Sigmoid colon (tissue), 6 donors: ENCODE measurements at regions not wholly inside any gene's neighbourhood (a gene's known extent, or its start where the extent isn't known, plus 50 kb on each side); places are given as distances from the start of the nearest gene placed in this dataset.
"Not testable (repeated sequence)": the region's sequence is repeated elsewhere in the genome, so short reads cannot be mapped to it uniquely, and the experiment has no call there.

Source experiments
- DNase-seq: peaks from one replicate; pipeline ENCODE4 v3.0.0-alpha.2; 2019
- H3K27ac ChIP-seq, 4 donors: fragments of 200-600 bp; sonication (generic); one replicate each; pipeline ENCODE4 v1.5.1; 2016 to 2019; ENCODE audit warnings: mild to moderate bottlenecking in 1 of 4
- H3K27me3 ChIP-seq, 3 donors: fragments of 200-600 bp; sonication (generic); one replicate each; pipeline ENCODE4 v1.5.1; 2019; ENCODE audit warnings: mild to moderate bottlenecking in 1 of 3
- H3K36me3 ChIP-seq, 4 donors: fragments of 200-600 bp; sonication (generic); one replicate each; pipeline ENCODE4 v1.5.1; 2016 to 2019
- H3K4me1 ChIP-seq, 4 donors: fragments of 200-600 bp; sonication (generic); one replicate each; pipeline ENCODE4 v1.5.1; 2017 to 2019
- H3K4me3 ChIP-seq, 4 donors: fragments of 200-600 bp; sonication (generic); one replicate each; pipeline ENCODE4 v1.5.1; 2017 to 2019; ENCODE audit warnings: mild to moderate bottlenecking in 2 of 4, moderate library complexity in 1 of 4
- H3K9me3 ChIP-seq, 4 donors: fragments of 200-600 bp in 3 of 4; sonication (generic) in 3 of 4; one replicate each; pipeline versions ENCODE4 v1.5.1 to v1.6.1; 2013 to 2019
- EP300 ChIP-seq, 4 donors: sonication (generic); formaldehyde crosslinking; IDR thresholded peaks; one replicate each; pipeline ENCODE4 v1.6.1; 2017; ENCODE audit warnings: antibody characterized with exemption in 4 of 4
- POLR2A ChIP-seq, 2 donors: fragments of 450-650 bp; IDR thresholded peaks; one replicate each; pipeline ENCODE4 v1.6.1; 2016; ENCODE audit warnings: antibody characterized with exemption in 2 of 2, mild to moderate bottlenecking in 2 of 2, moderate library complexity in 2 of 2
- POLR2AphosphoS5 ChIP-seq, 4 donors: sonication (generic); formaldehyde crosslinking; IDR thresholded peaks; one replicate each; pipeline ENCODE4 v1.6.1; 2017; ENCODE audit warnings: antibody characterized with exemption in 4 of 4
- WGBS, 2 donors: extraction: QIAGEN DNeasy Blood & Tissue Kit; methylation state at CpG; one replicate each; pipeline ENCODE4 v1.1.7; 2013; 5-methylcytosine and 5-hydroxymethylcytosine counted together
- intact Hi-C: fragments of 100-400 bp; cut with DNase I; formaldehyde crosslinking; loops from one replicate; pipeline ENCODE4 v1.15.1; 2023
- TF ChIP-seq, protein P1 (sequence below), 4 experiments: fragments of 450-650 bp in 3 of 4; fragments of 200-600 bp in 1 of 4; IDR thresholded peaks; one replicate each; pipeline ENCODE4 v1.5.1; 2016 to 2019; ENCODE audit warnings: antibody characterized with exemption in 4 of 4, mild to moderate bottlenecking in 3 of 4, moderate library complexity in 2 of 4
- donor health status: healthy with polysubstance abuse.
- donor health status: healthy.

- TF ChIP-seq, protein P1, sequence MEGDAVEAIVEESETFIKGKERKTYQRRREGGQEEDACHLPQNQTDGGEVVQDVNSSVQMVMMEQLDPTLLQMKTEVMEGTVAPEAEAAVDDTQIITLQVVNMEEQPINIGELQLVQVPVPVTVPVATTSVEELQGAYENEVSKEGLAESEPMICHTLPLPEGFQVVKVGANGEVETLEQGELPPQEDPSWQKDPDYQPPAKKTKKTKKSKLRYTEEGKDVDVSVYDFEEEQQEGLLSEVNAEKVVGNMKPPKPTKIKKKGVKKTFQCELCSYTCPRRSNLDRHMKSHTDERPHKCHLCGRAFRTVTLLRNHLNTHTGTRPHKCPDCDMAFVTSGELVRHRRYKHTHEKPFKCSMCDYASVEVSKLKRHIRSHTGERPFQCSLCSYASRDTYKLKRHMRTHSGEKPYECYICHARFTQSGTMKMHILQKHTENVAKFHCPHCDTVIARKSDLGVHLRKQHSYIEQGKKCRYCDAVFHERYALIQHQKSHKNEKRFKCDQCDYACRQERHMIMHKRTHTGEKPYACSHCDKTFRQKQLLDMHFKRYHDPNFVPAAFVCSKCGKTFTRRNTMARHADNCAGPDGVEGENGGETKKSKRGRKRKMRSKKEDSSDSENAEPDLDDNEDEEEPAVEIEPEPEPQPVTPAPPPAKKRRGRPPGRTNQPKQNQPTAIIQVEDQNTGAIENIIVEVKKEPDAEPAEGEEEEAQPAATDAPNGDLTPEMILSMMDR (IDR thresholded peaks at IDR 0.05), result no peak
- TF ChIP-seq EP300 (IDR thresholded peaks at IDR 0.05) (no peak), POLR2AphosphoS5 (IDR thresholded peaks at IDR 0.05) (no peak), POLR2A (IDR thresholded peaks at IDR 0.05) (no peak)
- 89 to 90% methylated on average over 6 of the region's 6 CpGs for WGBS, 2 donors
- Histone ChIP-seq H3K36me3 (no peaks in the 10 kb centered on the region), H3K27ac (no peak overlapping the region), H3K27me3 (no peaks in the 10 kb centered on the region), H3K4me1 (no peaks in the 10 kb centered on the region), H3K9me3 (no peaks in the 10 kb centered on the region), H3K4me3 (no peak overlapping the region)
- intact Hi-C loops, result no loop called here
- DNase-seq, result no peak
Observed at GRCh38 chr10:34957531-34957930, 132.6 kb downstream of the CUL2 start.

DNA sequence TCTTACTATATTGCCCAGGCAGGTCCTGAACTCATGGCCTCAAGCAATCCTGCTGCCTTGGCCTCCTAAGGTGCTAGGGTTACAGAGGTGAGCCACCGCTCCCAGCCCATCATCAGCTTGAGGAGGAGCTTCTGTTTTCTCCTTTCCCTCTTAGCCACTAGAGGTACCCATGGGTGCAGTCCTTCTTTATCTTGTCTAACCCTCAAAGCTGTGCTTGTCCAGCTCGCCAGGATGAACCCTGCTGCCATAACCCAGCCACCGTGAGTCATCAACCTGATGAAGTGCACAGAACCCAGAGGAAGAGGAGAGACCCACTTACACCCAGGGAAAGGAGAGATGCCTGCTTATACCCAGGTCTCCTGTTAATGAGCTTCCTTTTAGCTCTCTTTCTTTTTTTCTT, 133.4 kb downstream of the CUL2 start:
- Histone ChIP-seq H3K9me3 (no peaks in the 10 kb centered on the region), H3K4me1 (no peaks in the 10 kb centered on the region), H3K27me3 (no peaks in the 10 kb centered on the region), H3K4me3 (no peak overlapping the region), H3K27ac (no peak overlapping the region), H3K36me3 (no peaks in the 10 kb centered on the region)
- DNase-seq, result no peak
- intact Hi-C loops, result no loop called here
- TF ChIP-seq, protein P1 (IDR thresholded peaks at IDR 0.05), result no peak
- no peak for TF ChIP-seq EP300 (IDR thresholded peaks at IDR 0.05)
- no peak for TF ChIP-seq POLR2A (IDR thresholded peaks at IDR 0.05)
- no peak for TF ChIP-seq POLR2AphosphoS5 (IDR thresholded peaks at IDR 0.05)
- 88 to 93% methylated on average over 3 of the region's 3 CpGs for whole genome bisulfite sequencing, 2 donors

GRCh38 chr10:34955391-34955790, 134.8 kb downstream of the CUL2 start:
- DNase-seq, result no peak
- WGBS, 2 donors, result 89 to 93% methylated on average over 2 of the region's 2 CpGs
- Histone ChIP-seq H3K36me3 (no peaks in the 10 kb centered on the region), H3K27ac (no peak overlapping the region), H3K27me3 (no peaks in the 10 kb centered on the region), H3K4me3 (no peak overlapping the region), H3K9me3 (no peaks in the 10 kb centered on the region), H3K4me1 (no peaks in the 10 kb centered on the region)
- no peak for TF ChIP-seq POLR2A (IDR thresholded peaks at IDR 0.05)
- TF ChIP-seq EP300 (IDR thresholded peaks at IDR 0.05), result no peak
- intact Hi-C loops, result no loop called here

GRCh38 chr10:34954142-34954541, 136.0 kb downstream of the CUL2 start:
- intact Hi-C loops, result no loop called here
- TF ChIP-seq POLR2A (IDR thresholded peaks at IDR 0.05), result no peak
- TF ChIP-seq EP300 (IDR thresholded peaks at IDR 0.05), result no peak
- TF ChIP-seq, protein P1 (IDR thresholded peaks at IDR 0.05), result no peak
- TF ChIP-seq POLR2AphosphoS5 (IDR thresholded peaks at IDR 0.05), result no peak
- Histone ChIP-seq H3K27ac (no peak overlapping the region), H3K4me1 (no peaks in the 10 kb centered on the region), H3K9me3 (no peaks in the 10 kb centered on the region), H3K27me3 (no peaks in the 10 kb centered on the region), H3K4me3 (no peak overlapping the region), H3K36me3 (no peaks in the 10 kb centered on the region)
- 20 to 51% methylated on average over 5 of the region's 5 CpGs for WGBS, 2 donors
- DNase-seq, result no peak

DNA sequence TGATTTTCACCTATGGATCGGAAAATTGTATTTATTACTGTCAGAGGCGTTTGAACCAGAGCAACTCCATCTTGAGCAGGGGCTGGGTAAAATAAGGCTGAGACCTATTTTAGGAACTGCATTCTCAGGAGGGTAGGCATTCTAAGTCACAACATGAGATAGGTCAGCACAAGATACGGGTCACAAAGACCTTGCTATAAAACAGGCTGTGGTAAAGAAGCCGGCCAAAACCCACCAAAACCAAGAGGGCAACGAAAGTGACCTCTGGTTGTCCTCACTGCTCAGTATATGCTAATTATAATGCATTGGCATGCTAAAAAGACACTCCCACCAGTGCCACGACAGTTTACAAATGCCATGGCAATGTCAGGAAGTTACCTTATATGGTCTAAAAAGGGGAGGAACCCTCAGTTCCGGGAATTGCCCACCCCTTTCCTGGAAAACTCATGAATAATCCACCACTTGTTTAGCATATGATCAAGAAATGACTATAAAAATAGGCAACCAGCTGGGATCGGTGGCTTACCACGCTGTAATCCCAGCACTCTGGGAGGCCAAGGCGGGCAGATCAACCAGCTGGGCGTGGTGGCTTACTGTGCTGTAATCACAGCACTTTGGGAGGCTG, 136.3 kb upstream of the PARD3 start:
- intact Hi-C loops, result not testable (repeated sequence)

GRCh38 chr10:34945951-34946522, 130.9 kb upstream of the PARD3 start:
- H3K27ac ChIP-seq, H3K36me3 ChIP-seq, intact Hi-C loops, DNase-seq, H3K4me3 ChIP-seq, H3K4me1 ChIP-seq, H3K27me3 ChIP-seq, H3K9me3 ChIP-seq: not testable (repeated sequence)
- 95% methylated on average over 9 of the region's 9 CpGs for WGBS, 2 donors

More for the DNA sequence above, 136.3 kb upstream of the PARD3 start:
- H3K9me3 ChIP-seq, H3K4me1 ChIP-seq, H3K36me3 ChIP-seq, H3K4me3 ChIP-seq, H3K27me3 ChIP-seq, DNase-seq, H3K27ac ChIP-seq: not testable (repeated sequence)
- 73 to 79% methylated on average over 11 of the region's 11 CpGs for WGBS, 2 donors
